H9 (cell line): ENCODE measurements at regions not wholly inside any gene's neighbourhood (a gene's known extent, or its start where the extent isn't known, plus 50 kb on each side); places are given as distances from the start of the nearest gene placed in this dataset.

Experiments used
- DNase-seq: peaks from one replicate; pipeline ENCODE4 v3.0.0-alpha.2; 2017
- H2AFZ ChIP-seq: one replicate; pipeline ENCODE4 v1.6.1; 2013; ENCODE audit warnings: mild to moderate bottlenecking, low read length, control low read depth, moderate library complexity
- H2AK5ac ChIP-seq: 2 replicates; pipeline ENCODE4 v1.6.1; 2013; ENCODE audit warnings: low read length, control low read depth, mixed read lengths; ENCODE audit not compliant: insufficient read length
- H2BK120ac ChIP-seq: one replicate; pipeline ENCODE4 v1.6.1; 2013; ENCODE audit warnings: low read depth, mild to moderate bottlenecking, low read length, control low read depth, inconsistent platforms; ENCODE audit not compliant: poor library complexity, severe bottlenecking
- H2BK12ac ChIP-seq: 2 replicates; pipeline ENCODE4 v1.6.1; 2013; ENCODE audit warnings: low read length, control low read depth, mixed read lengths, low read depth; ENCODE audit not compliant: insufficient read length
- H2BK15ac ChIP-seq: 2 replicates; pipeline ENCODE4 v1.6.1; 2013; ENCODE audit warnings: low read depth, low read length, control low read depth
- H2BK20ac ChIP-seq: one replicate; pipeline ENCODE4 v1.6.1; 2013; ENCODE audit warnings: low read depth, mild to moderate bottlenecking, low read length, control low read depth, inconsistent platforms; ENCODE audit not compliant: poor library complexity, severe bottlenecking
- H2BK5ac ChIP-seq: 2 replicates; pipeline ENCODE4 v1.6.1; 2013; ENCODE audit warnings: low read length, control low read depth, mixed read lengths; ENCODE audit not compliant: insufficient read length
- H3K14ac ChIP-seq: 2 replicates; pipeline ENCODE4 v1.6.1; 2013; ENCODE audit warnings: low read length, control low read depth; ENCODE audit not compliant: insufficient read depth
- H3K18ac ChIP-seq: 2 replicates; pipeline ENCODE4 v1.6.1; 2013; ENCODE audit warnings: low read depth, mild to moderate bottlenecking, mixed read lengths, low read length, control low read depth; ENCODE audit not compliant: insufficient read length
- H3K23ac ChIP-seq: 2 replicates; pipeline ENCODE4 v1.6.1; 2013; ENCODE audit warnings: low read length, control low read depth, mixed read lengths, low read depth; ENCODE audit not compliant: insufficient read length
- H3K23me2 ChIP-seq: 2 replicates; pipeline ENCODE4 v1.6.1; 2013; ENCODE audit warnings: low read depth, mild to moderate bottlenecking, mixed read lengths, low read length, control low read depth; ENCODE audit not compliant: insufficient read length, poor library complexity, severe bottlenecking
- H3K27ac ChIP-seq: 2 replicates; pipeline ENCODE4 v1.5.1; 2013; ENCODE audit warnings: low read length, control low read depth, mixed read lengths, low read depth; ENCODE audit not compliant: insufficient read length
- H3K27me3 ChIP-seq: 2 replicates; pipeline ENCODE4 v1.6.1; 2013; ENCODE audit warnings: low read length, control low read depth, inconsistent platforms; ENCODE audit not compliant: insufficient read depth
- H3K4ac ChIP-seq: 2 replicates; pipeline ENCODE4 v1.6.1; 2013; ENCODE audit warnings: low read depth, mild to moderate bottlenecking, control low read depth, inconsistent platforms, low read length, moderate library complexity
- H3K4me1 ChIP-seq: 2 replicates; pipeline ENCODE4 v1.6.1; 2013; ENCODE audit warnings: low read length, control low read depth, inconsistent platforms; ENCODE audit not compliant: insufficient read depth
- H3K4me2 ChIP-seq: 2 replicates; pipeline ENCODE4 v1.6.1; 2013; ENCODE audit warnings: low read length, control low read depth, mixed read lengths; ENCODE audit not compliant: insufficient read length, insufficient read depth
- H3K56ac ChIP-seq: 2 replicates; pipeline ENCODE4 v1.6.1; 2013; ENCODE audit warnings: low read depth, mild to moderate bottlenecking, mixed read lengths, low read length, control low read depth; ENCODE audit not compliant: insufficient read length
- H3K79me1 ChIP-seq: 2 replicates; pipeline ENCODE4 v1.6.1; 2013; ENCODE audit warnings: low read depth, mild to moderate bottlenecking, moderate library complexity, low read length, control low read depth, inconsistent platforms; ENCODE audit not compliant: insufficient read depth, poor library complexity, severe bottlenecking
- H3K79me2 ChIP-seq: 2 replicates; pipeline ENCODE4 v1.6.1; 2013; ENCODE audit warnings: low read length, control low read depth, inconsistent platforms; ENCODE audit not compliant: insufficient read depth
- H3K9ac ChIP-seq: 2 replicates; pipeline ENCODE4 v1.6.1; 2013; ENCODE audit warnings: low read length, control low read depth, mixed read lengths; ENCODE audit not compliant: insufficient read length; ENCODE audit errors: extremely low read depth
- H3K9me3 ChIP-seq: one replicate; pipeline ENCODE4 v1.6.1; 2013; ENCODE audit warnings: low read depth, low read length, inconsistent platforms; ENCODE audit not compliant: control insufficient read depth
- H3T11ph ChIP-seq: one replicate; pipeline ENCODE4 v1.6.1; 2013; ENCODE audit warnings: mild to moderate bottlenecking, low read length, control low read depth, inconsistent platforms
- H4K20me1 ChIP-seq: one replicate; pipeline ENCODE4 v1.6.1; 2013; ENCODE audit not compliant: control insufficient read depth, insufficient read length, insufficient read depth
- H4K5ac ChIP-seq: 2 replicates; pipeline ENCODE4 v1.6.1; 2013; ENCODE audit warnings: low read depth, mild to moderate bottlenecking, mixed read lengths, low read length, control low read depth; ENCODE audit not compliant: insufficient read length
- H4K8ac ChIP-seq: replicated peaks from 2 replicates; pipeline ENCODE4 v1.6.1; 2013; ENCODE audit warnings: low read length, control low read depth, mixed read lengths, low read depth; ENCODE audit not compliant: insufficient read length
- H4K91ac ChIP-seq: 2 replicates; pipeline ENCODE4 v1.6.1; 2013; ENCODE audit warnings: low read depth, mild to moderate bottlenecking, moderate library complexity, mixed read lengths, low read length, control low read depth; ENCODE audit not compliant: insufficient read length
- H3K27ac Mint-ChIP-seq, 3 experiments: 2 replicates in 2 of 3; 3 replicates in 1 of 3; pipeline ENCODE4 v1.8.0; 2020 to 2021; ENCODE audit warnings: mixed read lengths in 3 of 3, mild to moderate bottlenecking in 1 of 3, moderate library complexity in 1 of 3
- H3K27me3 Mint-ChIP-seq: 2 replicates; pipeline ENCODE4 v1.8.0; 2021; ENCODE audit warnings: low read depth, mild to moderate bottlenecking, moderate library complexity, mixed read lengths
- H3K36me3 Mint-ChIP-seq, 3 experiments: 2 replicates in 2 of 3; 3 replicates in 1 of 3; pipeline ENCODE4 v1.8.0; 2020 to 2021; ENCODE audit warnings: low read depth in 3 of 3, mixed read lengths in 3 of 3; ENCODE audit not compliant: insufficient read depth in 1 of 3
- H3K4me1 Mint-ChIP-seq, 2 experiments: 2 replicates each; pipeline ENCODE4 v1.8.0; 2020; ENCODE audit warnings: mixed read lengths in 2 of 2
- H3K4me3 Mint-ChIP-seq, 2 experiments: 2 replicates in 1 of 2; 3 replicates in 1 of 2; pipeline ENCODE4 v1.8.0; 2020 to 2021; ENCODE audit warnings: mild to moderate bottlenecking in 2 of 2, mixed read lengths in 2 of 2, moderate library complexity in 1 of 2
- H3K9me3 Mint-ChIP-seq, 2 experiments: 2 replicates in 1 of 2; 3 replicates in 1 of 2; pipeline ENCODE4 v1.8.0; 2020; ENCODE audit warnings: mild to moderate bottlenecking in 2 of 2, mixed read lengths in 2 of 2, moderate library complexity in 1 of 2
- CTCF ChIP-seq: fragments of 200-600 bp; sonication (generic); conservative IDR thresholded peaks from 3 replicates; pipeline ENCODE4 v1.8.0; 2021; ENCODE audit warnings: antibody characterized with exemption, mild to moderate bottlenecking
- WGBS: extraction: QIAGEN DNeasy Blood & Tissue Kit; methylation state at CpG from one replicate; pipeline ENCODE4 v1.1.7; 2013; ENCODE audit warnings: missing lambda C conversion rate, low lambda C conversion rate, mixed read lengths; ENCODE audit not compliant: insufficient read length; ENCODE audit errors: extremely low coverage; 5-methylcytosine and 5-hydroxymethylcytosine counted together

- Histone ChIP-seq H3K56ac (no peak overlapping the region), H3K9ac (no peak overlapping the region), H3K27ac (no peak overlapping the region), H3K14ac (no peak overlapping the region), H3K4me2 (no peak overlapping the region), H4K8ac (no peak overlapping the region), H3K27me3 (no peaks in the 10 kb centered on the region), H2BK12ac (no peak overlapping the region), H2AK5ac (no peak overlapping the region), H3T11ph (no peak overlapping the region), H2BK120ac (no peak overlapping the region), H3K4me1 (no peaks in the 10 kb centered on the region), H2BK5ac (no peak overlapping the region), H2BK15ac (no peak overlapping the region), H3K9me3 (no peaks in the 10 kb centered on the region), H3K79me2 (no peaks in the 10 kb centered on the region), H4K91ac (no peak overlapping the region), H3K23me2 (no peaks in the 10 kb centered on the region), H4K5ac (no peak overlapping the region), H3K18ac (no peak overlapping the region), H3K4ac (no peak overlapping the region), H2BK20ac (no peak overlapping the region), H4K20me1 (no peaks in the 10 kb centered on the region), H3K79me1 (no peaks in the 10 kb centered on the region), H2AFZ (no peak overlapping the region), H3K23ac (no peak overlapping the region)
- Mint-ChIP-seq H3K27me3 (peaks cover 2% of the 10 kb centered on the region), H3K9me3 (no peaks in the 10 kb centered on the region; a peak in 1 of 5 replicates), H3K4me3 (no peak overlapping the region), H3K36me3 (no peaks in the 10 kb centered on the region), H3K27ac (peak overlapping the region in 2 of 3 experiments; percentile 25 to 49; a peak in 1 of 7 replicates), H3K4me1 (peaks cover 31 to 43% of the 10 kb centered on the region in 2 experiments)
- DNase-seq: no peak
- TF ChIP-seq CTCF: no peak; the same call in 2 of the 3 replicates
- no CpG with 5 or more reads among the region's 9 CpGs for WGBS
These were observed 174.2 kb downstream of the PHETA1 start for GRCh38 chr12:111194703-111195051.
